GM21381 (cell line): ENCODE measurements at regions not wholly inside any gene's neighbourhood (a gene's known extent, or its start where the extent isn't known, plus 50 kb on each side); places are given as distances from the start of the nearest gene placed in this dataset.

Source experiments
- ATAC-seq: cut with Tn5 transposase; IDR thresholded peaks from one replicate; pipeline ENCODE4 v1.9.1; 2021; ENCODE audit warnings: mild to moderate bottlenecking, moderate library complexity; ENCODE audit not compliant: unreplicated experiment

DNA sequence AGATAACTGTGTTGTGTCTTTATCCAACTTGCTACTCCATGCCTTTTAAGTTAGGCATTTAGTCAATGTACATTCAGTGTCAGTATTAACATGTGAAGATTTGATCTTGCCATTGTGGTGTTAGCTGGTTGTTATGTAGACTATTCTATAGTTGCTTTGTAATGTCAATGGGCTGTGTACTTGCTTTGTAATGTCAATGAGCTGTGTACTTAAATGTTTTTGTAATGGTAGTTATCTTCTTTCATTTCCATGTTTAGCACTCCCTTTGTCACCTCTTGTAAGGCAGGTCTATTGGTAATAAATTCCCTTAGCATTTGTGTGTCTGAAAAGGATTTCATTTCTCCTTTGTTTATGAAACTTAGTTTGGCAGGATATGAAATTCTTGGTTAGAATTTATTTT, 53.4 kb downstream of the MC4R start:
- ATAC-seq, result no peak

DNA sequence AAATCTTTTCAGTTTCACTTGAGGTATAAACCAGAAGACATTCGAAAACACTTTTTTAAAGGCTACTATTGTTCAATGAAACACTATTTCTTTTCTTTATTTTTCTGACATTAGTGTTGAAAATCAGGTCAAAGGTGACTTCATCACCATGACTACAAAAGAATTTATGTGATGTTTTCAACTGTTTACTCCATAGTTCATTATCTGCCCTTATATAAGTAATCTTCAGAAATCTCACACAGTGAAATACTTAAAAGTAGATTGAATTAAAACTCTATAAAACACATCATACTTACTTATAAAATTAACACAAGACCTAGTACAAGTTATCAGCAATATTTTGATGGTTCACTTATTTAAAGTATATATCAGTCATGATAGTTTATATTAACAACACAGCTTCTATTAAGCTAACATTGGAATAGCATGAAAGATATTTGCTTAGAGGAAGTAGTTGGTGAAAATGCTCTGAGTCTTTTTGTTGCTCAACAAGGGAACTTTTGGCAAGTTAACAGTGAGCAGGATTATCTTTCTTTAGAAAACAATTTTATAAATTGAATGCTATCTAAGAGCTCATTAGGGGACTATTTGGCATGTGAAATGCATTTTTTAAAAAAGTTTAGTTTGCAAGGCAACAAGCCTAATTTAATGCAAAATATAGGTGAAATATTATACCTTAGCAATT, 60.8 kb downstream of the MC4R start:
- no peak for ATAC-seq

DNA sequence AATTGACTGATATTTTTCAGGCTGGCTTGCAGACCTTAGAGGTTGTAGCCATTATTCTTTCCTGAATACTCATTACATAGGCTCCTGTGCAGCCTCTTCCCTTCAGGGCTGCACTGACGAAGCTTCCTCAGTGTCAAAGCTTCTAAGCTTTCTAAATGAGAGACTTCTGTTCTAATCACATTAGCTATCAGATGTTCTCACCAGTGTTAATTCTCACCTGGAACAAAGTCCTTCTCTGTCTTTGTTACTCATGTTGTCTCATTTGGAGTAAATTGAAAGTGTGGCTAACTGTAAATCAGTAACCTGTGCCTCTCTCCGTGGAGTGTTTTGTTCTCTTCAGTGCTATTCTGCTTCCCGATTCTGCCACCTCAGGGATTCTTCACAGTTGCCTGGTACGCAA, 76.9 kb downstream of the MC4R start:
- no peak for ATAC-seq

DNA sequence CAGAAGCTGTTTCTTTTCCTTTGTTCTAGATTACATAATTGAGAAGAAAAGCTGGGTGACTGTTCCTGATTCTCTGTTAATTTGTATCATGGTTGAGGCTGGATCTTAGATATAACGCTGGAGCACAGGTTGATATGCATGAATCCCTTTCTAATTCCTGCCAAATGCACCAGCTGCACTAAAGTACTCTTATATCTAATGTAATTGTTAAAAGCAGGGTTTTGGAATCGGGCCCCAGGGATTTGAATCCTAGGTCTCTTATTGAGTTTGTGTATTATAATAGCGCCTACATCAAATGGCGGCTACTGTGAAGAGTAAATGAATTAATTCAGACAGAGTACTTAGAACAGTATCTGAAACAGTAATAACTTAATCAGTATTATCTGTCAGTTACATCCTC, 80.4 kb downstream of the MC4R start:
- no peak for ATAC-seq

DNA sequence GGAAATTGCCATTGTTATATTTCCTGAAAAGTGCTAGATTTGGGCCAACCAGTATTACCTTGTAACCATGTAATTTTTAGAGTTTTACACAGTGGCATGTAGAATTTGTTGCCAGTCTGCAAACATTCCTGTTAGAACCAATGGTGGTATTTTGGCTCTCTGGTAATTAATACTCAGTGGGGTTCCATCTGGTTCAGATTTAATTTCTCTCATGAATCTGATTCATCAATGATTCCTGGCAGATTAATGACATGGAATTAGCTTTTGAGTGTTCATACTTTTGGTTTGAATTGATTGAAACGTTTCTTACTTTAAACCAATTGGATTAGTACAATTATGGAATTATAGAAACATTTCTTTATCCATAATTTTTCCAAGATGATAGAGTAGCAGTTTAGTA, 93.2 kb downstream of the MC4R start:
- no peak for ATAC-seq

DNA sequence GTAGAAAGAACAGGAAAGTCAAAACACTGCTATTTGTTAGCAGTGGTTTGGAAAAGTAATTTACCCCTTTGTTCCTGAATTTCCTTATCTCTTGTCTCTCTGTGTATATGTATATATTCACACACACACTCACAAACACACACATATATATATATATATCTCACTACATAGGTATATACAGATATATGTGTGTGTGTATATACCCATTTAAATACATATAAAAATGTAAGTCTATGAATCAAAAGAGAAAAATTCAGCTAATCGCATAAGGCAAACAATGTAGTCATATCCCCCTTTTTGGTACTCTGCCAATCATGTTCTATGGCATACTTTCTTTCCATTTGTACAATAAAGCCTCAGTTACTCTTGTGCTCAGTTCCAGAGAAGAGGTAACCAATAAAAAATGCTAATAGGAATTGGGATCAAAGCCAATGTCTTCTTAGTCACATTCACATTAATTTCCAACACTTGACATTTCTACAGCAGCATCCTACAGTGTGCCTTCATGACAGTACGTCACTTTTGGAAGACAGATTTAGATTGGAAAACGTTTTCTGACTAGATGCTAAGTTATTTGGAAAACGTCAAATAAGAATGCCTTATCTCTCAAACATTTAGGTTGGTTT, 94.6 kb downstream of the MC4R start:
- ATAC-seq, result no peak

DNA sequence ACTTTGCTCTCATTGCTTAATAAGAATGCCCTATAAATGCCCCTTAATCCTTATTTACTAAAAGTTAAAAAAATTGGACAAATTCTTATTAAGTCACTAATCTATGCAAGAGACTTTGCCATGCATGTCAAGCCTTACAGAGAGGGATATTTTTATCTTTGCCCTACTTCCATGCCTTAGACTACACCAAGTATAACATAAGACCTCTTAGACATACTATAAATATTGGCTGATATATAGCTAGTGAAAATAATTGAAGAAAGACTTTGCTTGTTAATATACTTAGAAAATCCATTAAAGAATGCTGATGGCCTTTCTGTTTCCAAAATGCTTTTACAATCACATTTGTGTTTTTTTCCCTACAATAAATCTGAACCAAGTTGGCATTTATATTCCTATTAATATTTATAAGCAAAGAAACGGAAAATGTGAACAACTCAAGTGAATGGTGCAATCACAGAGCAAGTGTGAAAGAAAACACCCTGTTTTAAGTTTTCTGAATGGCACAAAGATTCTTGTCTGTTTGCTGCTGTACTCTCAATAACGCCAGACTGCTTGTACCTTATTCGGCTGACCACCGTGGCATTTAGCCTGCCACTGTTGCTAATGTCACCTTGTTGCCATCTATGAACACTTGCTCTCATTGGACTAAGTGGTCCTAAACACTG, 105.0 kb downstream of the MC4R start:
- no peak for ATAC-seq

DNA sequence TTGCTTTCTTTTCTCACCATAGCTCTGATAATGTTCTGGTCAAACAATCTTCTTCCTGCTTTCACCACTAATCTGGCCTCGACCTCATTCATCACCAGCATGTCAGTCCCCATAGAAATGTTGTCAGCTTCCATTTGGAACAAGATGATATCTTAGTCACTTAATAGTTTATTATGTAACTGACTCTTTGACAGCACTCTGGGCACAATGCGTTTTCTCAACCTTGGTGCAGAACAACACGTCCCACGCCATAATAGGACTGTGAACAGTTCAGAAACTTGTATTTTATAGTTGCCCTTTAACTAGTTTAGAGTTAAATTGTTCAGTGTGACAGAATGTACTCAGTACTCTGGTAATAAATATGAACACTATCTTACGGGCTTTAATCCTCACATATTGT, 106.0 kb downstream of the MC4R start:
- no peak for ATAC-seq

DNA sequence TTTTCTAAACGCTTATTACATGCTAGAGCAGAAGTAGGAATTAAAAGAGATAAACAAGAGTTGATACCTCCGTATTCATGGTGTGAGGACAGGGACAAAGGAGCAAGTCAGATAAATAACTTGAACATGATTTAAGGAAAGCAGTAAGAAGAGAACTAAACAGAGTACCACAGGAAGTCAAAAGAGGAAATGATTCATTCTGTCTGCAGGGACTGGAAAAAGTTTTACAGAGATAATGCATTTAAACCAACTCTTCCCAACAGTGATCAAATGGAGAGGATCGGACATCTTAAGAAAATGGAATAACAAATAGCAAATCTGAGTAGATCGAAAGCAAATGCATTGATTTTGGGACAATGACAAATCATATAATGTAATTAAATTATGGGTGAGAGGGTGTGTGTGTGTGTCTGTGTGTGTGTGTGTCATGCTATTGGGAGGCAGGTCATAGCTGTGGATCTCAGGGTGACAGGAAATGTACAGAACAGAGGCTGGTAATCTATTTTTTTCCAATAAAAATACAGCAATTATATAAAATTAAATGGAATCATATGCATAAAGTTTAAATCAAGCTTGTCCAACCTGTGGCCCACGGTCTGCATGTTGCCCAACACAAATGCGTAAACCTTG, 113.4 kb downstream of the MC4R start:
- peak; percentile 87 for ATAC-seq

DNA sequence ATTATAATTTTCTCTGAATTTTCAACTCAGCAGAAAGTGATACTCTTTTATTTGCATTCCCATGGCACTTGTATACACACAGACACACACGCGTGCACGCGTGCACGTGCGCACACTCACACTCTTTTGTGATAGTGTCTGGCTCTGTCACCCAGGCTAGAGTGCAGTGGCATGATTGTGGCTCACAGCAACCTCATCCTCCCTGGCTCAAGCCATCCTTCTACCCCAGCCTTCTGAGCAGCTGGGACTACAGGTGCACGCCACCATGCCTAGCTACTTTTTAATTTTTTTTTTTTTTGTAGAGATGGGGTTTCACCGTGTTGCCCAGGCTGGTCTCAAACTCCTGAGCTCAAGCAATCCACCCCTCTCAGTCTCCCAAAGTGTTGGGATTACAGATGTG, 123.2 kb downstream of the MC4R start:
- ATAC-seq, result no peak

DNA sequence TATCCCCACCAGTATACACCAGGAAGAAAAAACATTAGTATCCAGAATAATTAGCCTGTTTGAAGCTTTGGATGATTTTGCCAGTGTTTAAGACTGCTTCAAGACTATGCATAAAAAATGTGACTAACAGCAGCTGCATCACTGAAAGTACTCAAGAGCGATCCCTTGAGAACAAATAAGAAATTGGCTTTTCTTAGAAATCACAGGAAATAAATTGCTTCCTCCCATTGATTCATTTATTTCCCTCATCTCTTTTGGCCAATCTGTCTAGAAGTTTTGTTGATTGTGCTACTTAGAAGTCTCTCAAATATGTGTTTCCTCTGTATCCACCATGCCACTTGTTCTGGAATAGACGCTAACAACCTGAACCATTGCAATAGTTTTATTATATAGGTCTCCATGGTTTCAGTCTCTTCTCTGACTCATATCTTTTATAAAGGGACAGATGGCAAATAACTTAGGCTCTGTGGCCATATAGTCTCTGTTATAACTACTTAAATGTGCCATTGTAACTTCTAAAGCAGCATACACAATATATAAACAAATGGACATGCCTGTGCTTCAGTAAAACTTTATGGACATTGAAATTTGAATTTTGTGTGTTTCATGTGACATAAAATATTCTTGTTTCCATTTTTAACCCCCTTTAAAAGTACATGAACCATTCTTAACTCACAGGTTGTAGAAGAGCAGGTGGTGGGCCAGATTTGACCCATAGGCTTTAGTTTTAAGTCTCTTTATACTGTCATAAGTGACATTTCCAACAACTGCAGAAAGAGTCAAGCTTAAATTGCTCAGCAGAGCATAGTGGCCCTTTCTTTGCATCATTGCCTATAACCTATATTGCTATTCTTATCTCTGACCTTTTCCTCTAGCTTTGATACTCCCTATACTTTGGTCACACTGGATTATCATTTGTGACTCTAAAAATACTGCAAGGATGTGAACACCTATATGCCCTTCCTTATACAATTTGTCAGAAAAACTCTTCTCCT, 123.9 kb downstream of the MC4R start:
- no peak for ATAC-seq

DNA sequence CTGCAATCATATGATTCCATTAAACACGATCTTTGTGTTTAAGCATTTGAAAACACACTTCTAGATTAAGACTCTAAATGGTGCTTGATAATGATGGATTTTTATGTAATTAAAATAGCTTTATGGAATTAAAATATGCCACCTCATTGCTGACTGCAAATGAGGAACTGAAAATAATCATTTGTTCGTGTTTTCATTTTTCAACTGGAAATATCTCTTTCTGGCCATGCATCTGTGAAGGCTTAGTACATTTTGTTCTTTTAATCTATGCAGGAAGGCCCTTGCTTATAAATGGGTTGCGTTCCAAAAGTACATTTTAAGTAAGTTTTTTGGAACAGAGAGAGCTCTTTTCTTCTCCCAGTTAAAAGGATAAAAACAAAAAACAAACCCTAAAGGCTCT, 125.5 kb downstream of the MC4R start:
- ATAC-seq, result peak; percentile 85

DNA sequence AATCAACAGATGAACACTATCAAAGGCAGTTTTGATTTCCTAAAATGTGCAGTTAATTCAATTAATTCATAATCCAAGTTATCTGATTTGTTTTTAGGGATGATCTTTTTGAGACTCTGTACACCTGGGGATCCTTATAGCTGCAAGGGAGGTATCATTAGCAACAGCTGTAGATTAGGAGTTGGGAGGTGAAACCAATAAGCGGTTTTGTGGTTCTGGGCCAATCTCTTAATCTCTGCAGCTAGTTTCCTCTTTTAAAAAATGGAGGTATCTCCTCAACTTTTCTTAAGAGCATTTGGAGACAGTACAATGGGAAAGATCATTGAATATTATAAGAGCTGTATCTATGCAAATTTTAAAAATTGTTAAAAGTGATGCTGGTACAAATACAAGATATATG, 126.0 kb downstream of the MC4R start:
- peak; percentile 86 for ATAC-seq

DNA sequence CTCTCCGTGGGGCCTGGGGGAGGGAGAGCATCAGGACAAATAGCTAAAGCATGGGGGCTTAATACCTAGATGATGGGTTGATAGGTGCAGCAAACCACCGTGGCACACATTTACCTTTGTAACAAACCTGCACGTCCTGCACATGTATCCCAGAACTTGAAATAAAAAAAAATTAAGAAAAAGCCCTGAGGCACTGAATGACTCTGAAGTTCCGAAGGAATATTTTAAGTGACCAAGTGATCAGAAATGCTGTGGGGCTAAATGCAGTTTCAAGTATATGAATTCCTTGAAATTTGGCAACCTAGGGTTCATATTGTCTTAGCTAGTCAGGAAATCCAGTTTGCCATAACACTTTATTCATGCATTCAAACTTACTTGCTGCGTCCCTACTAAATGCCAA, 127.5 kb downstream of the MC4R start:
- ATAC-seq, result no peak

DNA sequence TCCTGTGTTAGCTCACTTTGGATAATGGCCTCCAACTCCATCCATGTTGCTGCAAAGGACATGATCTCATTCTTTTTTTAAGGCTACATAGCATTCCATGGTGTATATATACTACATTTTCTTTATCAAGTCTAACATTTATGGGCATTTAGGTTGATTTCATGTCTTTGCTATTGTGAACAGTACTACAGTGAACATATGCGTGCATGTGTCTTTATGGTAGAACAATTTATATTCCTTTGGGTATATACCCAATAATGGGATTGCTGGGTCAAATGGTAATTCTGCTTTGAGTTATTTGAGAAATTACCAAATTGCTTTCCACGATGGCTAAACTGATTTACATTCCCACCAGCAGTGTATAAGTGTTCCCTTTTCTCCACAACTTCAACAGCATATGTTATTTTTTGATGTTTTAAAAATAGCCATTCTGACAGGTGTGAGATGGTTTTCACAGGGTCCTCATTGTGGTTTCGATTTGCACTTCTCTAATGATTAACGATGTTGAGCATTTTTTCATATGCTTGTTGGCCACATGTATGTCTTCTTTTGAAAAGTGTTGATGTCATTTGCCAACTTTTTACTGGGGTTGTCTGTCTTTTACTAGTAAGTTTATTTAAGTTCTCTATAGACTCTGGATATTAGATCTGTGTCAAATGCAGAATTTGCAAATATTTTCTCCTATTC, 133.4 kb downstream of the MC4R start:
- peak; percentile 96 for ATAC-seq

DNA sequence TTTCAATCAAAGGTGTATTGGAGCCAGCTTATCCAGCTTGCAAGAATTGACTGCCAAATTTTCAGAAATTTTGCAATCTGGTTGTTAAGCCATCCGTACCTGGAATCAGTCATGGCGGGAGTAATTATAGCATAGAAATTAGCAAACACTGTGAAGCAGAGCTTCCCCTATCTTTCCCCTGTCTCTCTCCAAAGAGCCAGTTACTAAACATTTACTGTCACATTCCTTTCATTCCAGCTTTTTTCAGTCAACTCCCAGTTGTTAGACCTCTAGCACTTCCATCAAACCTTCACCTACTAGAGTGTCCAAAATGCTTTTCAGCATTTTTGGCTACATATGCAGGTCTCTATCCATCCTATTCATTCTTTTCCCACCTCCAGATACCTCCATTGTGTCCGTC, 137.4 kb downstream of the MC4R start:
- ATAC-seq, result no peak

DNA sequence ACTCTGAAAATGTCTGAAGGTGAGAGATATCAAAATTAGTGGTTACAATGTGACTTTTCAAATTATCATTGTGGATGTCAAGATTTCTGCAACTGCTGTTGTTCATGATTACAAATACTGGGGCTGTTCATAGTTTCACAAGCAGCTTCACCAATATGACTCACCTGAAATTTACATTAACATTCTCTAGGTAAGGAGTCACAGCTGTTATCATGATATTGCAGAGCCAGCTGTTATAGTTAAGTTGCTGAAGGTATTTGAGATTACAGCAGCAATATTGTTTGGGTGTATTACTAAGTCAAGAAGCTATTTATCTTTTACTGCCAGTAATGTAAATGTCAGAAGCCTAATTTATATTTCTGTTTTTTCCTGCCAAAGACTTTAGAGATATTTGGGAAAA, 140.0 kb downstream of the MC4R start:
- ATAC-seq, result peak; percentile 52

DNA sequence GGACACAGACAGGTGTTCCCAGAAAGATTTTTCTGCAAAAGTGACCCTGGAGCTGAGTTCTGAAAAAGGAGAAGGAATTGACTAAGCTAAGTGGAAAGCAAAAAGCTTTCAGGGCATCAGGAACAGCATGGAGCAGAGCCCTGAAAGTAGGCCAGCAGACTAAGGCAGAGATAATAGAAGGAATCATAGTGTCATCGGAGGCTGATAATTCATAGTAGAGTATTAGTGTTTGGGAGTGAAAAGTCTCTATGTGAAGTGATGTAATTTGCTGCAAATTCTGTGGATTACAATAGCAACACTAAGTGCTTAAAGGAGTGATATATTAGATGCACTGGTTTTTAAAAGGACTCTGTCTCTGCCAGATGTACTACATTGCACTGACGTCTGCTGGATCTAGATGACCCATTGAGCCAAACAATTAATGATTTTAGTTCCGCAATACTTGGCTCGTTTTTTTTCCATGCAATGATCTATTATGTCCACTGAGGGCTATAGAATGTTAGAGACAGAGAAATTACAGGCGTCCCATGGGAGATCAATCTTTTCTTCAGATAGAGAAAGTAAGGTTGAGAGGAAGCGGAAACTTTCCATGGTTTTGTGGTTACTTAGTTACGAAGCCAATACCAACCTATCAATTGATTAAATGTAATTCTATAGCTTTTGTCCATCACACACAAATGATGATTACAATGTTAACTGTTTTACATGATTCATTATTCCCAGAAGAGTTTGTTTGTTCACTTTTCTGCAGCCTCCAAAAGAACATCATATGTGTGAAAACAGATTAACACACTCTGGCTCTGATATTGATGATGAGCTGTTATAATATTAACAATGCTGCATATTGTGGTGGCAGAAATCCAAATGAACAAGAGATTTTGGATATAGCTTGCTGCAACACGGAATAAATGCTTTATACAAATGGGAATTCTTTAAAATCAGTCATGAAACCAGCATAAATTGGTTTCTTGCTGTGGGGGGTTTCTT, 143.7 kb downstream of the MC4R start:
- no peak for ATAC-seq

DNA sequence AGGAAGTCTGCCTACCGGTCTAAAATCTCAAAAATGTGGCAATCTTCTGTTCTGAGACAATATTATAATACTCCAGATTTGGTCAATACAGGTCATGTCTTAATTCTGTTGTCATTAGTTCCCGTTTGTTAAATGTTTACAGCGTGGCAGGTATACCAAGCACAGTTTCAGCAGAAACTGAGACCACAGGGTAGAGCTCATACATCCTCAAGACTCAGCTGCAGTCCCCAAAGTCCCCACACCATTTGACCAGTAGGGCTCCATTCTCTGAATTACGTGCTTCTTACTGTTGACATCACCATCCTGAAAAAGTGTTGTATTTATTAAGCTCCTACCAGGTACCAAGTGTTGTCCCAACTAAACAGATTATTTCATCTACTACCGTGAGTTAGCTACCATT, 157.1 kb downstream of the MC4R start:
- peak; percentile 57 for ATAC-seq
